K562 (cell line): ENCODE measurements at regions not wholly inside any gene's neighbourhood (a gene's known extent, or its start where the extent isn't known, plus 50 kb on each side); places are given as distances from the start of the nearest gene placed in this dataset.

Experiments used
- ATAC-seq: fragments of 200-7000 bp; cut with Tn5 transposase; 3 replicates; pipeline ENCODE4 v1.9.1; 2020; ENCODE audit warnings: moderate library complexity
- BruUV-seq: library from RNA; stranded (reverse); fragments of 400-500 nt; replicated peaks from 2 replicates; lab custom pipeline; 2021; lab: Mats Ljungman, UMichigan
- CTCF ChIA-PET: fragments of 300-600 bp; formaldehyde crosslinking; extraction: SDS; loops from one replicate; lab custom pipeline; 2021; ENCODE audit warnings: low intra/inter-chr PET ratio; lab: Yijun Ruan, JAX
- POLR2A ChIA-PET: fragments of 300-600, 350-650 bp; sonication (Branson Sonifier 250); formaldehyde crosslinking; extraction: SDS; loops from one replicate; lab custom pipeline; 2021; ENCODE audit warnings: antibody characterized with exemption, inconsistent platforms; lab: Yijun Ruan, JAX
- DNase-seq, 4 experiments: peaks; one replicate each; pipeline versions ENCODE4 v3.0.0 to v3.0.0-alpha.2; 2011 to 2018; ENCODE audit warnings: low spot score in 3 of 4, mixed read lengths in 3 of 4; ENCODE audit errors: extremely low read depth in 1 of 4
- FAIRE-seq: peaks from 2 replicates; lab custom pipeline; 2011; peaks lifted over from hg19 to GRCh38; lab: Jason Lieb, UNC
- H2AFZ ChIP-seq: 2 replicates; pipeline ENCODE4 v1.6.0; 2011; ENCODE audit warnings: low read depth, low read length, control low read depth, inconsistent platforms
- H3K27ac ChIP-seq: fragments of 200-600 bp; 3 replicates; pipeline ENCODE4 v1.8.0; 2011; ENCODE audit warnings: low read depth, mild to moderate bottlenecking, control low read depth, inconsistent platforms, low read length, moderate library complexity, mixed read lengths; ENCODE audit errors: extremely low read depth
- H3K27me3 ChIP-seq, 2 experiments: fragments of 300-600 bp in 1 of 2; 2 replicates in 1 of 2; 3 replicates in 1 of 2; pipeline versions ENCODE4 v1.6.0 to v1.8.0; 2011; ENCODE audit warnings: inconsistent platforms in 2 of 2, low read length in 2 of 2, mild to moderate bottlenecking in 1 of 2, mixed read lengths in 1 of 2, moderate library complexity in 1 of 2; ENCODE audit not compliant: control insufficient read depth in 2 of 2, insufficient read depth in 2 of 2
- H3K36me3 ChIP-seq: fragments of 300-600 bp; 3 replicates; pipeline ENCODE4 v1.8.0; 2011; ENCODE audit warnings: mild to moderate bottlenecking, low read length, inconsistent platforms; ENCODE audit not compliant: control insufficient read depth, insufficient read depth
- H3K4me1 ChIP-seq, 2 experiments: fragments of 200-600 bp in 1 of 2; replicated peaks in 1 of 2; 2 replicates in 1 of 2; 3 replicates in 1 of 2; pipeline versions ENCODE4 v1.5.1 to v1.8.0; 2011; ENCODE audit warnings: inconsistent platforms in 2 of 2, low read length in 2 of 2, mild to moderate bottlenecking in 1 of 2, mixed read lengths in 1 of 2, moderate library complexity in 1 of 2; ENCODE audit not compliant: control insufficient read depth in 2 of 2, insufficient read depth in 2 of 2
- H3K4me2 ChIP-seq: 2 replicates; pipeline ENCODE4 v1.6.1; 2011; ENCODE audit warnings: low read length, control low read depth, inconsistent platforms, mixed read lengths; ENCODE audit not compliant: insufficient read depth
- H3K4me3 ChIP-seq: fragments of 200-600 bp; sonication (generic), shearing (Covaris generic); 2 replicates; pipeline ENCODE4 v1.5.1; 2016; ENCODE audit warnings: control low read depth, inconsistent platforms
- H3K79me2 ChIP-seq: fragments of 200-600 bp; 3 replicates; pipeline ENCODE4 v1.8.0; 2011; ENCODE audit warnings: low read length, inconsistent platforms; ENCODE audit not compliant: control insufficient read depth, insufficient read depth
- H3K9ac ChIP-seq, 2 experiments: 2 replicates each; pipeline versions ENCODE4 v1.6.0 to v1.6.1; 2011; ENCODE audit warnings: low read depth in 2 of 2, low read length in 2 of 2, control low read depth in 1 of 2, inconsistent platforms in 1 of 2, mild to moderate bottlenecking in 1 of 2, mixed read lengths in 1 of 2; ENCODE audit not compliant: insufficient read depth in 1 of 2
- H3K9me1 ChIP-seq: one replicate; pipeline ENCODE4 v1.6.0; 2011; ENCODE audit warnings: inconsistent platforms, mild to moderate bottlenecking, low read length, moderate library complexity; ENCODE audit not compliant: control insufficient read depth, insufficient read depth
- H3K9me3 ChIP-seq: replicated peaks from 2 replicates; pipeline ENCODE4 v1.5.1; 2011; ENCODE audit warnings: low read depth, low read length, inconsistent platforms; ENCODE audit not compliant: control insufficient read depth, insufficient read depth
- H4K20me1 ChIP-seq: replicated peaks from 2 replicates; pipeline ENCODE4 v1.6.1; 2011; ENCODE audit warnings: low read length, inconsistent platforms, mixed read lengths; ENCODE audit not compliant: control insufficient read depth, insufficient read depth
- HSF4 ChIP-seq: fragments of 250-450 bp; sonication (Bioruptor Pico); IDR thresholded peaks from 2 replicates; pipeline ENCODE4 v2.1.2; 2022; ENCODE audit warnings: mild to moderate bottlenecking, moderate library complexity, borderline replicate concordance
- MAFF ChIP-seq: IDR thresholded peaks from 2 replicates; pipeline ENCODE4 v1.6.1; 2012; ENCODE audit warnings: low read length, improper control_type of control experiment
- SETDB1 ChIP-seq: IDR thresholded peaks from one replicate; pipeline ENCODE4 v1.6.1; 2012; ENCODE audit warnings: low read length, control low read depth, inconsistent platforms
- ZNF668 ChIP-seq: fragments of 250-450 bp; sonication (Bioruptor Pico); IDR thresholded peaks from 2 replicates; pipeline ENCODE4 v1.8.0; 2022; ENCODE audit warnings: mild to moderate bottlenecking, inconsistent platforms
- WGBS: fragments of 100-300 bp; shearing (Covaris generic); methylation state at CpG from one replicate; pipeline ENCODE4 v1.1.6; 2016; ENCODE audit warnings: low coverage, mixed read lengths; ENCODE audit not compliant: insufficient coverage; ENCODE audit errors: missing lambda C conversion rate; 5-methylcytosine and 5-hydroxymethylcytosine counted together
- in situ Hi-C: fragments of 300-500 bp; cut with MboI; formaldehyde crosslinking; loops from 4 replicates; pipeline ENCODE4 v1.15.0; 2018; ENCODE audit warnings: inconsistent platforms, mixed read lengths
- intact Hi-C: fragments of 100-400 bp; cut with micrococcal nuclease; formaldehyde crosslinking; loops from 2 replicates; pipeline ENCODE4 v1.14.2; 2022
- TF ChIP-seq, protein P1 (sequence below): fragments of 200-400 bp; formaldehyde crosslinking; IDR thresholded peaks from 2 replicates; pipeline ENCODE4 v1.6.1; 2017; ENCODE audit warnings: mild to moderate bottlenecking, low read depth, low read length, moderate library complexity

- TF ChIP-seq, protein P1, sequence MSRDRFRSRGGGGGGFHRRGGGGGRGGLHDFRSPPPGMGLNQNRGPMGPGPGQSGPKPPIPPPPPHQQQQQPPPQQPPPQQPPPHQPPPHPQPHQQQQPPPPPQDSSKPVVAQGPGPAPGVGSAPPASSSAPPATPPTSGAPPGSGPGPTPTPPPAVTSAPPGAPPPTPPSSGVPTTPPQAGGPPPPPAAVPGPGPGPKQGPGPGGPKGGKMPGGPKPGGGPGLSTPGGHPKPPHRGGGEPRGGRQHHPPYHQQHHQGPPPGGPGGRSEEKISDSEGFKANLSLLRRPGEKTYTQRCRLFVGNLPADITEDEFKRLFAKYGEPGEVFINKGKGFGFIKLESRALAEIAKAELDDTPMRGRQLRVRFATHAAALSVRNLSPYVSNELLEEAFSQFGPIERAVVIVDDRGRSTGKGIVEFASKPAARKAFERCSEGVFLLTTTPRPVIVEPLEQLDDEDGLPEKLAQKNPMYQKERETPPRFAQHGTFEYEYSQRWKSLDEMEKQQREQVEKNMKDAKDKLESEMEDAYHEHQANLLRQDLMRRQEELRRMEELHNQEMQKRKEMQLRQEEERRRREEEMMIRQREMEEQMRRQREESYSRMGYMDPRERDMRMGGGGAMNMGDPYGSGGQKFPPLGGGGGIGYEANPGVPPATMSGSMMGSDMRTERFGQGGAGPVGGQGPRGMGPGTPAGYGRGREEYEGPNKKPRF, result no peak
- TF ChIP-seq, all 486 proteins: peak for 0
Observed at GRCh38 chr13:84460989-84461388, 578.7 kb upstream of the SLITRK1 start (continued).

DNA sequence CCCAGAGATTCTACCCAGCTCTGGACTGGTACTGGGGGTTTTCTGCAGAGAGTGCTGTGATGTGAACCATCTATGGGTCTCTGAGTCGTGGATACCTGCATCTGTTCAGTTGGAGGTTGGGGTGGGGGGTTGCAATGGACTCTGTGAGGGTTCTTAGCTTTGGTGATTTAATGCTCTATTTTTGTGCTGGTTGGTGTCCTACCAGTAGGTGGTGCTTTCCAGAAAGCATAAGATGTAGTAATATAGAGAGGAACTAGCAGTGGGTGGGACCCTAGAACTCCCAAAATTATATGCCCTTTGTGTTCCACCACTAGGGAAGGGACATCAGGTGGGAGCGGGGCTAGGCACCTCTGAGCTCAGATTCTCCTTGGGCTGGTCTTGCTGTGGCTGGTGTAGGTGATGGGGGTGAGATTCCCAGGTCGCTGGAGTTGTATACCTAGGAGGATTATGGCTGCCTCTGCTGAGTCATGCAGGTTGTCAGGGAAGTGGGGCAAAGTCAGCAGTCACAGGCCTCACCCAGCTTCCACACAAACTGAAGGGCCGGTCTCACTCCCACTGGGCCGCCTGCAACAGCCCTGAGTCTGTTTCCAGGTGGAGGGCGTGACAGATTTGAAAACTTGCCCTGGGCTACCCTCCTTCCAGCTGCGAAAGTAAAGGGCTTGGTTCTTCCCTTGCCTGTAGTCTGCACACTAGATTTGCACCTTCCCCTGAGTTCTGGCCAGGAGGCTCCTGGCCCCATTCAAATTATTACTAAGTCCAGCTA lies 573.0 kb upstream of the SLITRK1 start:
- no peak overlapping the region for H3K4me2 ChIP-seq
- 3% methylated on average over 5 of the region's 7 CpGs for WGBS
- no peak for TF ChIP-seq HSF4
- no peak for TF ChIP-seq ZNF668 (CRISPR knock-in tag)
- no peak for TF ChIP-seq MAFF
- no peak for TF ChIP-seq SETDB1
- ChIA-PET POLR2A (no interaction called here), CTCF (no interaction called here)
- H3K4me1 ChIP-seq, result no peaks in the 10 kb centered on the region
- H3K79me2 ChIP-seq, result no peaks in the 10 kb centered on the region
- H3K27me3 ChIP-seq, result no peaks in the 10 kb centered on the region
- H3K9me1 ChIP-seq, result no peaks in the 10 kb centered on the region
- no peak overlapping the region for H3K9ac ChIP-seq
- in situ Hi-C loops, result no loop called here
- no peak overlapping the region for H2AFZ ChIP-seq
- no TSS peak for BruUV-seq
- intact Hi-C loops, result no loop called here
- no peak for FAIRE-seq
- H3K4me3 ChIP-seq, result no peak overlapping the region
- no peaks in the 10 kb centered on the region for H4K20me1 ChIP-seq
- DNase-seq, result no peak
- H3K36me3 ChIP-seq, result no peaks in the 10 kb centered on the region
- no peak for ATAC-seq
- H3K27ac ChIP-seq, result no peak overlapping the region
- H3K9me3 ChIP-seq, result no peaks in the 10 kb centered on the region
